ENCODE measurements at regions not wholly inside any gene's neighbourhood (a gene's known extent, or its start where the extent isn't known, plus 50 kb on each side); places are given as distances from the start of the nearest gene placed in this dataset.
"Not testable (repeated sequence)": the region's sequence is repeated elsewhere in the genome, so short reads cannot be mapped to it uniquely, and the experiment has no call there.

DNA sequence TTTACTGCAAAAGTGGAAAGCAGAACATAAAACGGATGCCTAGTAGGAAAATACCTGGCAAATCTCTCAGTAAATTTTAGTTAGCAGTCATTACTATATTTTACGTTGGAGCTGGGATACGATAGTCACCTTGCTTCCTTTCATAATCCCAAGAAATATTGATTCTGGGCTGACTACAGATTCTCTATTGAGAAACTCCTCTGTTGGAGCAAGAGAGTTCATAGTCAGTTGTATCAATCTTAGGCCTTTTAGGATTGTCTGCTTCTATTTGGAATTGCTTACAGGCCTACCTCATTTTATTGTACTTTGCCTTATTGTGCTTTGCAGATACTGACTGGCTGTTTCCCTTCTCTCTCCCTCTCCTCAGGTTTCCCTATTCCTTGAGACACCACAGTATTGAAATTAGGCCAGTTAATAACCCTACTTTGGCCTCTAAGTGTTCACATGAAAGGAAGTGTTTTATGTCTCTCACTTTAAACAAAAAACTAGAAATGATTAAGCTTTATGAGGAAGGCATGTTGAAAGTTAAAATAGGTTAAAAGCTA lies 233.7 kb upstream of the TARS1 start:
- DNase-seq (ENCODE audit: low read depth in 2 of 2) = no peak

GRCh38 chr5:33209252-33209651 lies 231.5 kb upstream of the TARS1 start:
- DNase-seq (ENCODE audit: low read depth in 2 of 2) = no peak

DNA sequence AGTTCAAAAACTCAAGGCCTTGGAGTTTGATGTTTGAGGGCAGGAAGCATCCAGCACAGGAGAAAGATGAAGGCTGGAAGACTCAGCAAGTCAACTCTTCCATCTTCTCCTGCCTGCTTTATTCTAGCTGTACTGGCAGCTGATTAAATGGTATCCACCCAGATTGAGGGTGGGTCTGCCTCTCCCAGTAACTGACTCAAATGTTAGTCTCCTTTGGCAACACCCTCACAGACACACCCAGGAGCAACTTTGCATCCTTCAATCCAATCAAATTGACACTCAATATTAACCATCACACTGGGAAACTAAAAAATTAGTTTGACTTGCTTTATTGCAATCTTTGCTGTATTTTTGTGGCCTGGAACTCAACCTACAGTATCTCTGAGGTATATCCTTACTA lies 230.5 kb upstream of the TARS1 start:
- DNase-seq (ENCODE audit: low read depth in 2 of 2) = not testable (repeated sequence)

DNA sequence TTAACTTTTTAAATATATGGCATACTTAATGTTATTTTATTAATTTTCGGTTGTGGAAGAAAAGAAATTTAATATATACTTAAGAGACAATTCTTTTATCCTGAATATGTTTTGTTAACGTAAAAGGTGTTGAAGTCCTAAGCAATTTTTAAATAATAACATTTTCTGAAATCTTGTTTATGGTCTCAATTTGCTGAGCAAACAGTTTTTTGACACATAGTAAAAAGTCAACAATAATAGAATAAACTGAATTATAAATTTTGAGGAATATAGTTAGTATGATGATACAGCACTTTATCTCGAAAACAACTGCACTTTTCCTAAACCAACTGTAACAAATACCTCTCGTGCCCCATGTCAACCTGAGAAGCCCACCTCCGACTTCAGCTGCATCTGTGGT lies 229.8 kb upstream of the TARS1 start:
- no peak for DNase-seq (ENCODE audit: low read depth in 2 of 2)

DNA sequence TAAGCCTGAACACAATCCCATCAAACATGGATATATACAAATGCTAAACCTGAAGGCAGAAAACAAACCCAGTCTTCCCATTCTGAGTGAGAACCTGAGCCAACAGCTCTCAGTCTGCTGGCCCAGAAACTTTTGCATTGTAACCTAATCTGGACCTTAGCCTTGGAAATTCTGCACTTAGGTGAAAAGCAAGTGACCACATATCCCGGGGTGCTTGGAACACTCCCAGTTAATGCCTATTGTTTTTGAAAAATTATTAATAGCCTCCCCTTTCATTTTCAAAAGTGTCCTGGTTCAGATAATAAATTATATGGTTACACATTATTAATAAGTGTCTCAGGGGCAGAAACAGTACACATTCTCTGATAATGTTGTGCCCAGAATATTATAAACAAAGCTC lies 228.3 kb upstream of the TARS1 start:
- no peak for DNase-seq (ENCODE audit: low read depth in 2 of 2)

GRCh38 chr5:33212900-33213299 lies 227.9 kb upstream of the TARS1 start:
- DNase-seq (ENCODE audit: low read depth in 2 of 2) = no peak

DNA sequence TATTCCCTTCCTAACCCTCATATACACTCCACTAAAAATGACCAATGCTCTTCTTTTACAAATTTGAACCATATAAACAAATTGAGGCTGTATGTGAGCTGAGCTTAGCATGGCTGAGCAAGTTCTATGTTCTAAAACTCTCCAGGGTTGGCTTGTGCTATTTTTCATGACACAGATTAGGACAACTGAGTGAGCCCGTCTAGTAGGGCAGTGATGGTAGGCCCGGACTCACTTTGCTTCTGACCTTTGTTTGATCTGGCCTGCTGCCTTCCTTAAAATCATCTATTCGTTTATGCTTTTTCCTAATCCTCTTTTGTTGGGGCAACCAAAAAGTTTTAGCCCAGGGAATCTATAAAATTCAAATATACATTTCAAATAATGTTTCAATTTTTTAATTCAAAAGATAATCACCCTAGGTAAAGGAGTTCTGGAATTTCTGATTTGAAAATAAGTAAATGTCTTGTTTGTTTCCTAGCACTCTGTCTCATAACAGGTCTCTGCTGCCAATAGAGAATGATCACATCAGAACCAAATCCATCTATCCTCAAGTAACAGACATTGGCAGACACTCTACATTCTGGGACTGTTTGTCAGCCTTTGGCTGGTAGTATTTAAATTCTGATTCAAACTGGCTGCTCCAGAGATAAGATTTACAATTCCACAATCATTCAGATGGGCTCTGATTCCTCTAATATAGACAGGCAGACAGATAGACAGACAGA lies 217.0 kb upstream of the TARS1 start:
- no peak for DNase-seq (ENCODE audit: low read depth in 2 of 2)

DNA sequence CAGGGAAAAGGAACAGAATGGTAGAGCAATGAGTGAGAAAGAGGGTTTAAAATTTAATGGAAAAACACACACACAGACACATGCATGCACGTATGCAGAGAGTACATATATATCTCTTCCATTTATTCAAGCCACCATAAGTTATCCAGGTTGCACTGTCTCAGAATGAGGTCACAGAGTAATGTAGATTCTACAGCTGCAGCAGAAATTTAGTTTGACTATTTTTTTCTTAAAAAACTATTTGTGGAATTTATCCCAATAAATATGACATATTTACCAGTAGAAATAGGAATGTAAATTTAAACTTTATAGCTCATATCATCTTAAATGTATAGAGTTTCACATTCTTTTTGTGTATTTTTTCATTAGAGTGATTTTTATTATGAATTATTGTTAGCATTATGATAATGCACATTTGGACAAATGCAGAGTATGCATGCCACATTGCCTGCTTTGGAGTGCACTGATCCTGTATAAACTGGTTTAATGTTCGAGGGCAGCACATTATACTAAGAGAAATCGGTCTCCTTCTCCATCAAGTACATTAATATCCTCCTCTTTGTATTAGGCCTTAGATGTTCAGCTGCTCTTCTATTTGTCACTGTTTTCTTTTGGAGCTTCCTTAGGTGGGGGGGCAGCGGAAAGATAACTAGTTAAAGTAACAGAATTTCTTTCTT lies 216.3 kb upstream of the TARS1 start:
- no peak for DNase-seq (ENCODE audit: low read depth in 2 of 2)

- DNase-seq (ENCODE audit: low read depth in 2 of 2) = peak in 1 of 2 donors; percentile 22
These were observed 213.5 kb upstream of the TARS1 start for GRCh38 chr5:33227247-33227646.

GRCh38 chr5:33227746-33228145 lies 213.0 kb upstream of the TARS1 start:
- peak in 1 of 2 donors; percentile 63 for DNase-seq (ENCODE audit: low read depth in 2 of 2)

DNA sequence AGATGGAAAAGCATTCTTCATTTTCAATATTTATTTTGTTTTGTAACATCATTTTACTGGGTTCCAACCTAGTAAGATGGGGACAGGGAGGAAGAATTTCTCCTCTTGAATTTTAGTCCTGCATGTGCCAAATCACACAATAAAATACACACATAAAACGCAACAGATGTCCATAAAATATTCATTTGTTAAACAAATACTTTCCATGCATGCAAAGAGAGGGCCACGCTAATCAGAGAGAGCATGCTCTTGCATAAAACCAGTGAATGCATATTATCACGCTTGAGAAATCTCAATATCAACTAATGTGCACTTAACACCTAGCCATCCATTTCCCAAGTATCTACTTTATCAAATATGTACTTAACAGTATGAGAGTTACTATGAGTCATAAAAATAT lies 212.6 kb upstream of the TARS1 start:
- no peak for DNase-seq (ENCODE audit: low read depth in 2 of 2)

GRCh38 chr5:33229216-33229615 lies 211.5 kb upstream of the TARS1 start:
- DNase-seq (ENCODE audit: low read depth in 2 of 2) = no peak

DNA sequence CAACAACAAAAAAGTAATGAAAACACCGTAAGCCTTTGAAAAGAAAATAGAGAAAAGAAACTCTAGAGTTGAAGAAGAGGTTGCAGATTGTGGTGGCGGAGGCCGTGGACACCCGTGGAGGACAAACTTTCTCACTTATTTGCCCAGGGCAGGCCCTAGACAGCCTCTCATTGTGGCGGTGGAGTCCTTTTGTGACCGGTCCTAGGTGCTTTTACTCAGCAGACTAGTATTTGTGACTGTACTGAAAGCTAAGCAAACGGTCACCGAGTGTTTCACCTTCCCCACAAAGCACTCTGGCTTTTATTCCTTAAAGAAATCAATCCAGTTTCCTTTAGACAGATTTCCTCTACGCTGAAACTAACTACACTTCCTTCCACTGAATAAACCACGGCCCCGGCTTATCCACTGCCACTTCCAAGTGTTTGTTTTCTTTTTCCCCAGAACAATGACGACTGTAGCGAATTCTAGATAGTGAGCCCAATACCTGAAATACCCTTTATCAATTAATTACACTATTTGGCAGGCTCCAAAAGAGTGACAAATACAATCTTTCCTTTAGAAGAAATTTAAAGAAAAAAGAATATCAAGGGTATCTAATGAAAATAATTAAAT lies 210.2 kb upstream of the TARS1 start:
- peak in 1 of 2 donors; percentile 81 for DNase-seq (ENCODE audit: low read depth in 2 of 2)

DNA sequence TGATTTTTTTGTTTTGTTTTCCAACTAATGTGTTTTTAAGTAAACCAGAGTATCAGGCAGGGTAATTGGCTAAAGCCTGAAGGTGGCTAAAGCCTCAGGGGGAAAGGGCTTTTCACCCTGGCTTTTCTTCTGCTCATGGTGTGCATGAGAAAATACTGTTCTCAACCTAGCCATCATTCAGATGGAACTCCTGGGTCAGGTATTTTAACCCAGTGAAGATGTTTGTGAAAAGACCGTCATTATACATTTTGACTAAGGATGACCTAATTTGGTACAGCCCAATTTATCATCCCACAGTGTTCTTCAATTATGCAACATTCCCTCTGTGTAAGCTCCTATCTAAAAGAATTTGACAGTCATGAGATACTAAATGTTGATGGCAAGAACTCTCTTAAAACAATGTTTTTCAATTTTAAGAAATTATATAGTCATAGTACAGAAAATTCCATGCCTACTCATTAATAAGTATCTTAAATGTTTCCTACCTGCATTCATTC lies 209.5 kb upstream of the TARS1 start:
- DNase-seq (ENCODE audit: low read depth in 2 of 2) = no peak

DNA sequence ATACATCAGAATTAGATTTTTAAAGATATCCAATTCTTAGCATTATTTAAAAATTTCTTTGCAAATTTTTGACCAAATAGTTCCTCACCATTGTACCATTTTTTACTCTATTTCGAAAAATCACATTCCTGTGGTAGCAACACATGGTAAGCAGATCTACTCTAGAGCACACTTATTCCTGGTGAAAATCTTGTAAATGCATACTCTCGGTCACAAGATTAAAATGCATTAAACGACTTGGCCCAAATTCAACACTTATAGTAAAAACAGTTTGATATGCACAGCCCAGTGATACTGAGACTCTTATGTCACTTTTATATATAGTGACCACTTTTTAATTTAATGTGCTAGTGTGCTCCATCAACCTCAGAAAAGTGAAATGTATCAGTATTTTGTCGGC lies 208.8 kb upstream of the TARS1 start:
- no peak for DNase-seq (ENCODE audit: low read depth in 2 of 2)

DNA sequence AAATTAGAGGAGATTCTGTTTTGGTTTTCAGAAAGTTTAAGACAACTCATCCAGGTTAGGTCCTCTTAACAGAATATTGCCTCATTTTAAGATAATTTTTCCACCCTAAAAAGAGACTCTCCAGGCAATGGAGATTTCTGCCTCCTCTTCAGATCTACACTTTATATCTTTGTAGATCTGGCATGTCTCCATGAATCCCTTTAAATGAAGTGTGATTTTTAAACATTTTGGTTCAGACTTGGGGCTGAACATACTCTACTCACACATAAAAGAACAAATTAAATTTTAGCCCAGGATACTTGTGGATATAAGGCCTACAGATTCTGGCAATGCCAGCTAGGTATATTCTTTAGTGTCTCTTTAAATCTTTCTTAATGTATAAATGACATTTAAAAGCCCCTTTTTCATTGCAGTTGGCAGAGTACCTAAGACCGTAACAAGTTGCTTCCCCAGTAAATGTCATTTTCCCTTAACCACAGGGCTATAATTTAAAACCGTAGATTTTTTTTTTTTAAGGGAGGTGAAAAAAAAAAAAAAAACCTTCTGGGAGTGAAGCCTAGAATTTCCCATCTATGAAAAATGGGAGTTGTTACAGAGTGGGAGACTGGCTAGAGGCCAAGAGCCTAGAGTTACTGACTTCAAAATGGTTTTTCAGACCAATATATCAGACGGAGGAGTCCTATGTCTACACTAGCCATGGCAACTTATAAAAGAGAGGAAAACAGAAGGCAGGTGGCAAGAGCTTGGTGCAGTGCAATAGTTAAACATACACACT lies 207.8 kb upstream of the TARS1 start:
- no peak for DNase-seq (ENCODE audit: low read depth in 2 of 2)

GRCh38 chr5:33235304-33235703 lies 205.5 kb upstream of the TARS1 start:
- DNase-seq (ENCODE audit: low read depth in 2 of 2) = no peak

DNA sequence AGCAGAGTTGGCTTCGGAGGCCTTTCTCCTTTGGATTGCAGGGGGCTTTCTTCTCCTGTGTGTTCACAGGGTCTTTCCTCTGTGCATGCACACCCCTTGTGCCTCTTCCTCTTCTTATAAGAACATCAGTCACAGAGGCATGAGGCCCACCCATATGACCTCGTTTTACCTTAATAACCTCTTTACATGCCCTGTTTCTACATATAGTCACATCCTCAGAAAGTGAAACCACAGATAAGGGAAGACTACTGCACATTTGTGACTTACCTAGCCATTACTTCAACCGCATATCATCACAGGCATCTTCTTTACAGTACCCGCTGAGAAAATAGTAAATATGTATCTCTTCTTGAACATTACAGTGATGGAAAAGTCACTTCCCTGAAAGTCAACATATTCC lies 204.9 kb upstream of the TARS1 start:
- DNase-seq (ENCODE audit: low read depth in 2 of 2) = no peak

GRCh38 chr5:33237471-33237870 lies 203.3 kb upstream of the TARS1 start:
- DNase-seq (ENCODE audit: low read depth in 2 of 2) = no peak

GRCh38 chr5:33238826-33239695 lies 201.7 kb upstream of the TARS1 start:
- DNase-seq (ENCODE audit: low read depth in 2 of 2) = peak in 1 of 2 donors; percentile 47

GRCh38 chr5:33240558-33240957 lies 200.2 kb upstream of the TARS1 start:
- no peak for DNase-seq (ENCODE audit: low read depth in 2 of 2)
